ENCODE measurements at regions not wholly inside any gene's neighbourhood (a gene's known extent, or its start where the extent isn't known, plus 50 kb on each side); places are given as distances from the start of the nearest gene placed in this dataset.
"Not testable (repeated sequence)": the region's sequence is repeated elsewhere in the genome, so short reads cannot be mapped to it uniquely, and the experiment has no call there.

DNA sequence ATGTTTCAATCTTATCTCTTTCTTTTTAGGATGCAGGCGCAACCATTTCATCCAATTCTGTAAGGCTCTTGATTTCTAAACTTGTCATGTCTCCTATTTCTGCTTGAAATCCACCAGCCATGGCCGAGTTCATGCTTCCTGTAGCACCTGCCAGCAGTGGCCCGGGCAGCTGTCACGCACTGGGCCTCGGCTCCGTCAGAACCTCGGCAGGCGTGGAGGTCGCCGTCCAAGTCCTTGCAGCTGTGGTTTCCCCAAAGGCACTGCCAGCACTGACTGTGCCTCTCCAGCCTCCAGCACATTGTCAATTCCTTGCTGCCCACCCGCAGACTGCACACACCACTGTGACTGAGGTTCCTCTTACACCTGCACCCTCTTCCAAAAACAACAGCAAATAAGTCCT lies 188.7 kb upstream of the SALL3 start:
- DNase-seq: no peak

- no peak for DNase-seq
These were observed 187.5 kb upstream of the SALL3 start for GRCh38 chr18:78792094-78792493.

- no peak for DNase-seq
These were observed 186.9 kb upstream of the SALL3 start for GRCh38 chr18:78792736-78793135.

GRCh38 chr18:78793313-78794070 lies 186.1 kb upstream of the SALL3 start:
- no peak for DNase-seq

DNA sequence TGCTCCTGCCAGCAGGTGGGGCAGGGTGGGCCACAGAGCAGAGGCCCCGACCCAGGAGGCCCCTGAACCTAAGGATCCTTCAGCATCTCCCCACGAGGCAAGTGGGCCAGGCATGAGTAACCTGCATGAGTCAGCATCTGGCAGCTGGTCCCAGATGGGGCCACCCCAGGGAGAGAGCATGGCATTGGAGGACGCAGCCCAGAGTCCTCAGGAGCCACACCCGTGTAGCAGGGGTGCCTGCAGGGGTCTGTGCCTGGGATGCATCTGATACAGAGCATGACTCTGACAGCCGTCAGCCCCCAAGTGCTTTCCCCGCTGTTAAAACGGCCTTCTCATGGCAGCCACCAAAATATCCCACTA lies 185.6 kb upstream of the SALL3 start:
- DNase-seq: no peak

GRCh38 chr18:78796693-78797455 lies 182.7 kb upstream of the SALL3 start:
- no peak for DNase-seq

DNA sequence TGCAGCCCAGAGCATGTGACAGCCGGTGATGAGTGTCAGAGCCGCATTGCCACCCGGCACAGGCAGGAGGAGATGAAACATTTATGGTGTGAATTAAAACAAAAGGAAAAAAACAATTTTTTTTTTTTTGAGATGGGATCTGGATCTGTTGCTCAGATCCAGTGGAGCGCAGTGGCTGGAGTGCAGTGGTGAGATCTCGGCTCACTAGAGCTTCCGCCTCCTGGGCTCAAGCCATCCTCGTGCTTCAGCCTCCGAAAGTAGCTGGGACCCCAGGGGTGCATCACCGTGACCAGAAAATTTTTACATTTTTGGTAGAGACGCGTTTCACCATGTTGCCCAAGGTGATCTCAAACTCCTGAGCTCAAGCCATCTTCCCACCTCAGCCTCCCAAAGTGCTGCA lies 182.1 kb upstream of the SALL3 start:
- no peak for DNase-seq

- DNase-seq: no peak
These were observed 181.0 kb upstream of the SALL3 start for GRCh38 chr18:78798402-78799175.

- no peak for DNase-seq
These were observed 180.1 kb upstream of the SALL3 start for GRCh38 chr18:78799382-78800089.

DNA sequence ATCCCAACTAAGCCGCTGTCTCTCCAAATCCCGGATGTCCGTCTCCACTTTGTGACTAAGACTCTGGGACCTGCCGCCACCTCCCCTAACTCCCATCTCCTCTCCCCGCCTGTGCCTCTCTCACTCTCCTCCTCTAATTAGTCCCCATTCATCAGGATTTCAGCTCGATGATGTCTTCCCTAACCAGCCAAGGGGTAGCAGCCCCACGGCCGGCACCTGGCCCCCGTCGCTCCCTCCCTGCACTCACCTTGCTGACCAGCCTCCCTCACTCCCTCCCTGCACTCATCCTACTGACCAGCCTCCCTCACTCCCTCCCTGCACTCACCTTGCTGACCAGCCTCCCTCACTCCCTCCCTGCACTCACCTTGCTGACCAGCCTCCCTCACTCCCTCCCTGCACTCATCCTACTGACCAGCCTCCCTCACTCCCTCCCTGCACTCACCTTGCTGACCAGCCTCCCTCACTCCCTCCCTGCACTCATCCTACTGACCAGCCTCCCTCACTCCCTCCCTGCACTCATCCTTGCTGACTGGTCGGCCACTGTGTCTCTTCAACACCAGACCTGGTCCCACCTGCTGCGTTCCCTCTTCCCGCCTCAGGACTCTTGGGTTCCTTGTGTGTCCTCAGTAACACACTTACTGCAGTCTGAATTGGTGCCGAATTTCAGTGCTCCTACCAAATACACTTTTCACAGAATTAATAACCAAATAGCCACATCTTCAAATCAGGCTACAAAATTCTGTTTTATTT lies 179.3 kb upstream of the SALL3 start:
- not testable (repeated sequence) for DNase-seq

- DNase-seq: no peak
These were observed 178.6 kb upstream of the SALL3 start for GRCh38 chr18:78801011-78801410.

DNA sequence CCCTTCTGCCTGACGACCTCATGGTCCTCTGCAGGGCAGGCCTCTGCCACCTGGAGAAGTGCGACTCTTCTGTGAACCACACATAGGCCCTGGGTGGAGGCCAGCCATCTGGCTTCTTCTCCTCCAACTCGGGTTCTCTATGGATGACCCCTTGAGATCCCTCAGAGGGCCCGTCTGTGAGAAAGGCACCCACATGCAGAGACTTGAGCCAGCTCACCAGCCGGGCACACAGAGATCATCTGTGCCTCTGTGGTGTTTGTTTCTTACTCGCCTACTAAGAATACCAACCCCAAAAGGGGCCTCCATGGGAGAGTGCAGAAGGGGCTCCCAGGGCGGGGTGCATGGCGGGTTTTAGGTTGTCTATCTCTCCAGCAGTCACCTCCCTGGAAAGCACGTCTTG lies 176.5 kb upstream of the SALL3 start:
- DNase-seq: no peak

- DNase-seq: no peak
These were observed 175.2 kb upstream of the SALL3 start for GRCh38 chr18:78804206-78805030.

DNA sequence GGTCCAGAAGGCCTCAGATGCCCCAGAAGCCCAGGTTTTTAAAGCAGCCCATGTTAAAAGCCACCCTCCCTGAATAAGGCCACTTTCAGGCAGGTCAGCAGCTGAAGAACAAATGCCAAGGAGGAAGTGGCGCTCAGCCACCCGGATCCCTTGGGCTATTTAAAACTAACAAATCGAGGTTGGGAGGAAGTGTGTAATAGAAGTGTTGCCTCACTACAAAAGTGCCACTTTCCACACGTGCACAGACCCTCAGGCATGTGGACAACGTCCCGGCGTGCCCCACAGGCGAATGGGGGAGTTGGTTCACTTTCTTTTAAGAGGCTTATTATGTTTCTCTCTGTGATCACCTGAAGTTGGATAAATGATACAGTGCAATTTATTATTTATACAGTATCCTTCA lies 173.8 kb upstream of the SALL3 start:
- DNase-seq: no peak

- no peak for DNase-seq
These were observed 171.9 kb upstream of the SALL3 start for GRCh38 chr18:78807668-78808067.

GRCh38 chr18:78809845-78810244 lies 169.8 kb upstream of the SALL3 start:
- DNase-seq: no peak

DNA sequence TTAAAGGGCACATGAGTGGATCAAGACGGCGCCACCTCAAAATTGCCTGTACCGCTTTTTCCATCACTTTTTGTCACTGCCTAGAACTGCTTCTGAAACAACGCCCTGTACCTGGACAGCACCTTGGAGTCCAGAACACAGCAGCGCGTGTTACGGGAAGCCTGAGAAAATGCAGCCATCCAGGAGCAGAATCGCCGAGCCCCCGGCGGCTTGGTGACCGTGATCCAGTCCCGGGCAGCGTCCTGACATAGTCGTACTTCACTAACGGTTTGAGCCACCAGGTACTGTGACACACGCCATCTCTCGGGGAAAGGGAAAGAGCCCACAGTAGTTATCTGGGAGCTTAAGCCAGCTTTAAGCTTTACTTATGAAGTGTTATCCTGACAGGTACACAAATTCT lies 168.9 kb upstream of the SALL3 start:
- no peak for DNase-seq

DNA sequence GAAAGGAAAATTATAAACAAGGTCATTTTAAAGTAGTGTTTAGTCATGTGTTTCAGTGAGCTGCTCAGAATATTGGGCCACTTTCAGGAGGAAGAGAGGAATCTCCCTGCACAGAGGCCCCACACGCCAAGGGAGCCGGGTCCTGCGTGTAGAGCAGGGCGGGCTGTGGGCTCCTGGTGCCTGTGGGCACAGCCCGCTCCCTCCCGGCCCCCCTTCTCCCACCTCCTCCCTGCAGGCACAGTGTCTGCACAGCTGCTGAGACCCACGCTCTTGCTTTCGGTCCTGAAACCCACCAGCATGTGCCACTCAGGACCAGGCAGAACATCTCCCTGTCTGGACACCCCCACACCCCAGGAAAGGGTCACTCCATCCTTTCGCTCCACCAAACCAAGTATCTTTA lies 167.6 kb upstream of the SALL3 start:
- DNase-seq: no peak

DNA sequence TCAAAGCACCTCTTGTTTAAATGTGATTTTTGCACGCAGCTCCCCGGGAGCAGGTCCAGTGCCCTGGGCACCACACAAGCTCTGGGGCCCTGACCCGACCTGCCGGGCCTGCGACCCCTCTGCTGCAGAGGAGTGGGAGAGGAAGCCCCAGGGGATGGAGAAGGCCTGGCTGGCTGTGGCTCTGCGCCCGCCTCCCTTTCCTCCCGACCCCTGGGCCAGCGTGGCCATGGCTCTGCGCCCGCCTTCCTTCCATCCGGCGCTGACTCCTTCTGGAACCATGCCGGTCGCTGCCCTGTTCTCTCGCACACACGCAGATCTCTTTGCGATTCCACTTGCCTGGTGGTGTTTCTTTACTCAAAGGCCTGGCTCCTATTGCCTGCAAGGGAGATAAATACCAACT lies 166.5 kb upstream of the SALL3 start:
- no peak for DNase-seq

GRCh38 chr18:78813936-78814710 lies 165.5 kb upstream of the SALL3 start:
- no peak for DNase-seq

DNA sequence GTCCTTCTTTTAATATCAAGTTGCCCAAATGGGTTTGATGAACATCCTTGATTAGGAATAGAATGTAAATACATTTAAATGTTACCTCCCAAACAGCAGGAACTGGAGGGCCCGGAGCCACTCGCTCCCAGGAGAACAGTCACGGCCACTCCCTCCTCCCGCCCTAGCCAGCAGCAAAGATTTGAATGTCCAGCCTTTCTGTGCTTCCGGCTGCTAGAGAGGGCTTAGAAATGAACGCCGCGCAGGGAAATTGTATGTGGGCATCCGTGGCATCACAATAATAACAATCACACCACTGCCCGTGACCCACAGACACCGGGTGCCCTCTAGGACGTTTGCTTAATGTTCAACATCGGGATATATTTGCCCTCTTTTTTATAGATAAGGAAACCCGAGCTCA lies 164.9 kb upstream of the SALL3 start:
- no peak for DNase-seq
